ENCODE measurements at regions not wholly inside any gene's neighbourhood (a gene's known extent, or its start where the extent isn't known, plus 50 kb on each side); places are given as distances from the start of the nearest gene placed in this dataset.

DNA sequence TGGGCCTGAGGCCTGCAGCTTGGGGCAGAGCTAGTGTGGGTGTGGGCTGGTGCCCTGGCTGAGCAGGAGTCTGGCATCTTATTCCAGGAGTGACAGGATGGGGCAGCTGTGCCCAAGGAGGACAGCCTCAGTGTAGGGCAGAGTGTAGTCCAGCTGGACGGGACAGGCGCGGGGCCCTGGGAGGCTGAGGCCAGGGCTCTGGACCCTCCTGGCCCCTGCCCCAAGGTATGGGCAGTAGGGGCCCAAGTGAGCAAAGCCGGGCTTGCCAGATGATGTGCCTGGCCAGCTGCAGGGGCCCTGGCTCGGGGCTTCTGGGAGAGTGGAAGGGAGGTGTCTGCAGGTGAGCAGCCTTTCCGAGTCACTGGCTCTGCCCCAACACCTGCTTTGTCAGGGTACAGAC lies 1190.9 kb downstream of the BRD1 start:
- Mint-ChIP-seq H3K9me3 (no peaks in the 10 kb centered on the region), H3K4me3 (no peak overlapping the region), H3K27me3 (ENCODE audit: low read depth) (no peaks in the 10 kb centered on the region), H3K36me3 (ENCODE audit: low read depth) (no peaks in the 10 kb centered on the region), H3K27ac (ENCODE audit: unreplicated experiment) (no peak overlapping the region), H3K4me1 (peaks cover 19% of the 10 kb centered on the region)
- no peak for DNase-seq (ENCODE audit: low read depth, low spot score)
- TF ChIP-seq, protein P1, sequence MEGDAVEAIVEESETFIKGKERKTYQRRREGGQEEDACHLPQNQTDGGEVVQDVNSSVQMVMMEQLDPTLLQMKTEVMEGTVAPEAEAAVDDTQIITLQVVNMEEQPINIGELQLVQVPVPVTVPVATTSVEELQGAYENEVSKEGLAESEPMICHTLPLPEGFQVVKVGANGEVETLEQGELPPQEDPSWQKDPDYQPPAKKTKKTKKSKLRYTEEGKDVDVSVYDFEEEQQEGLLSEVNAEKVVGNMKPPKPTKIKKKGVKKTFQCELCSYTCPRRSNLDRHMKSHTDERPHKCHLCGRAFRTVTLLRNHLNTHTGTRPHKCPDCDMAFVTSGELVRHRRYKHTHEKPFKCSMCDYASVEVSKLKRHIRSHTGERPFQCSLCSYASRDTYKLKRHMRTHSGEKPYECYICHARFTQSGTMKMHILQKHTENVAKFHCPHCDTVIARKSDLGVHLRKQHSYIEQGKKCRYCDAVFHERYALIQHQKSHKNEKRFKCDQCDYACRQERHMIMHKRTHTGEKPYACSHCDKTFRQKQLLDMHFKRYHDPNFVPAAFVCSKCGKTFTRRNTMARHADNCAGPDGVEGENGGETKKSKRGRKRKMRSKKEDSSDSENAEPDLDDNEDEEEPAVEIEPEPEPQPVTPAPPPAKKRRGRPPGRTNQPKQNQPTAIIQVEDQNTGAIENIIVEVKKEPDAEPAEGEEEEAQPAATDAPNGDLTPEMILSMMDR (conservative IDR thresholded peaks at IDR 0.05), result no peak

DNA sequence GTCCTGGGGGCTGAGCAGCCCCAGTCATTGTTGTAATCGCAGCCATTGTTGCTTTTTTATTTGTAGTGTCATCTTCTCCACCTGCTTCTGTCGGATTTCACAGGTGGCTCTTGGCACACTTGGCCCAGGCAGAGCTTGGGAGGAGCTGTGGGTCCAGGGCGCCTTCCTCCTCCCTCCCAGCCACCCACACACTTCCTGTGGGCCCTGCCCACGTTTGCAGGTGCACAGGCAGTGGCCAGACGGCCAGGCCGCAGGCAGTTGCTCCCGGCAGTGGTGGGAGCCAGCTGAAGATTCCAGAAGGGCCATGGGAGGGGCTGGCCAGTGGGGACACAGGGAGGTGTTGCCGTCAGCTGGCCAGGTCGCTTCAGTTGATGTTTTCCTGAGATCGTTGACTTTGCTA lies 1191.9 kb downstream of the BRD1 start:
- Mint-ChIP-seq H3K9me3 (no peaks in the 10 kb centered on the region), H3K27me3 (ENCODE audit: low read depth) (no peaks in the 10 kb centered on the region), H3K4me3 (no peak overlapping the region), H3K27ac (ENCODE audit: unreplicated experiment) (no peak overlapping the region), H3K4me1 (peaks cover 11% of the 10 kb centered on the region), H3K36me3 (ENCODE audit: low read depth) (no peaks in the 10 kb centered on the region)
- no peak for DNase-seq (ENCODE audit: low read depth, low spot score)
- TF ChIP-seq, protein P1 (conservative IDR thresholded peaks at IDR 0.05), result no peak

DNA sequence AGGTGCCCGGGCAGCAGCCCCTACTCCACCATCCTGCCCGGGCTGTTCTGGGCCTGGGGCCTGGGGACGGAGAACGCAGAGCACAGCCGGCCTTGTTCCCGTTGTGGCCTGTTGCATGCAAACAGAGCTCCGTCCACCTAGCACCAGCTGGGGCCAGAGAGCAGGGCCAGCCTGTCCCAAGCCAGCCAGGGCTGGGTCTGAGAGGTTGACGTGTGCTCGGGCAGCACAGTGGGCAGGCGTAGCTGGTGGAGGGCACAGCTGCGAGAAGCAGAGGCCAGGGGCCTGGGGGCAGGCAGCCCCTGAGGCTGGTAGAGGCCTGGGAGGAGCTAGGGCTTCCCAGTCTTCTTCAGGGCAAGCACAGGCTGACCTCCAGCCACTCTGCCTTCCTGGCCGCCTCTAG lies 1192.6 kb downstream of the BRD1 start:
- peaks cover 14% of the 10 kb centered on the region for H3K4me1 Mint-ChIP-seq
- H3K36me3 Mint-ChIP-seq (ENCODE audit: low read depth), result no peaks in the 10 kb centered on the region
- no peaks in the 10 kb centered on the region for H3K27me3 Mint-ChIP-seq (ENCODE audit: low read depth)
- H3K27ac Mint-ChIP-seq (ENCODE audit: unreplicated experiment), result no peak overlapping the region
- no peak overlapping the region for H3K4me3 Mint-ChIP-seq
- no peaks in the 10 kb centered on the region for H3K9me3 Mint-ChIP-seq
- TF ChIP-seq, protein P1 (conservative IDR thresholded peaks at IDR 0.05), result no peak
- DNase-seq (ENCODE audit: low read depth, low spot score), result no peak

DNA sequence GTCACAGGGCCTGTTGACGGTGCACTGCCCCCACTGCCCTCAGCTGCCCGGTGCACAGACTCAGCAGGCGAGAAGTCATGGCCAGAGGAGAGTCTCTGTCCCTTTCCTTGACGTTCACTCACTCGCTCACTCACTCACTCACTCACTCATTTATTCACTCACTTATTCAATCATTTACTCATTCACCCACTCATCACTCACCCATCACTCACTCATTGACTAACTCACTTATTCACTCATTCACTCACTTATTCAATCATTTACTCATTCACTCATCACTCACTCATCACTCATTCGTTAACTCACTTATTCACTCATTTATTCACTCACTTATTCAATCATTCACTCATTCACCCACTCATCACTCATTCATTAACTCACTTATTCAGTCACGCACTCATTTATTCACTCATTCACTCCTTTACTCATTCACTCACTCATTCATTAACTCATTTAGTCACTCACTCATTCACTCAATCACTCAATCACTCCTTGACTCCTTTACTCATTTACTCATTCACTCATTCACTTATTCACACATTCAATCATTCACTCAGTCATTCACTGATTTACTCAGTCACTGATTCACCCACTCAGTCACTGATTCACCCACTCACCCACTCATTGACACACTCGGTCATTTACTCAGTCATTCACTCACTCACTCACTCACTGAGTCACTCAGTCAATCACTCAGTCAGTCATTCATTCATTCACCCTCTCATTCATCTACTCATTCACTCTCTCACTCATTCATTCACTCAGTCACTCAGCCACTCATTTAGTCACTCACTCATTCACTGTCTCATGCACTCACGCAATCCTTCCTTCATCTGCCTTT lies 1193.5 kb downstream of the BRD1 start:
- Mint-ChIP-seq H3K9me3 (no peaks in the 10 kb centered on the region), H3K4me1 (peaks cover 17% of the 10 kb centered on the region), H3K27ac (ENCODE audit: unreplicated experiment) (no peak overlapping the region), H3K27me3 (ENCODE audit: low read depth) (no peaks in the 10 kb centered on the region), H3K4me3 (no peak overlapping the region), H3K36me3 (ENCODE audit: low read depth) (no peaks in the 10 kb centered on the region)
- no peak for DNase-seq (ENCODE audit: low read depth, low spot score)
- TF ChIP-seq, protein P1 (conservative IDR thresholded peaks at IDR 0.05), result no peak

DNA sequence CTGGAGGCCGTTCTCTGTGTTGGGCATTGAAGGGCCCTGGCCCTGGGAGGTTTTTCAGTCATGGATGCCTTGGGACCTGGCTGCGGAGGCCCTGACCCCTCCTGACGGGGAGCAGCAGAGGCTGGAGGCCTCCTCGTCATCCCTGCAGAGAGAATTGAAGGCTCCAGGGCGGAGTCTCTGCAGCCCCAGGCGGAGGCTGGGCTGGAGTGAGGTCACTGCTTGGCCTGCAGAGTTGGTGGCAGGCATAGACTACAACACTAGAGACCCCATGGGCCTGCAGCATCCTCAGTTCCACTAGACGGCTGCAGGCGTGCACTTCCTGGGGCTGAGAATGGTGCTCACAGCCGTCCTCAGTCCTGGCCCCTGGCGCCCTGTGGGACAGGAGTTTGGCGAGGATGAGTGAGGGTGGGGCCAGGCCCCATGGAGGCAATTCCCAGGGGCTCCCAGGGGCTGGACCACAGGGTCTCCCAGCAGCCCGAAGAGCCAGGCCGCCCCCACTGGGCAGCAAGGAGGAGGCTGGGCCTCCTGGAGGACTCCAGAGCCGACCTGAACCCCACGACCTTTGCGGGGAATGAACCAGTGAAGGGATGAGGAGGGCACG lies 1194.9 kb downstream of the BRD1 start:
- Mint-ChIP-seq H3K4me3 (no peak overlapping the region), H3K4me1 (peaks cover 17% of the 10 kb centered on the region), H3K9me3 (no peaks in the 10 kb centered on the region), H3K27me3 (ENCODE audit: low read depth) (no peaks in the 10 kb centered on the region), H3K36me3 (ENCODE audit: low read depth) (no peaks in the 10 kb centered on the region), H3K27ac (ENCODE audit: unreplicated experiment) (no peak overlapping the region)
- TF ChIP-seq, protein P1 (conservative IDR thresholded peaks at IDR 0.05), result no peak
- DNase-seq (ENCODE audit: low read depth, low spot score), result no peak

Measured in neural crest cell (in vitro differentiated cells).